ENCODE measurements at regions not wholly inside any gene's neighbourhood (a gene's known extent, or its start where the extent isn't known, plus 50 kb on each side); places are given as distances from the start of the nearest gene placed in this dataset.

DNA sequence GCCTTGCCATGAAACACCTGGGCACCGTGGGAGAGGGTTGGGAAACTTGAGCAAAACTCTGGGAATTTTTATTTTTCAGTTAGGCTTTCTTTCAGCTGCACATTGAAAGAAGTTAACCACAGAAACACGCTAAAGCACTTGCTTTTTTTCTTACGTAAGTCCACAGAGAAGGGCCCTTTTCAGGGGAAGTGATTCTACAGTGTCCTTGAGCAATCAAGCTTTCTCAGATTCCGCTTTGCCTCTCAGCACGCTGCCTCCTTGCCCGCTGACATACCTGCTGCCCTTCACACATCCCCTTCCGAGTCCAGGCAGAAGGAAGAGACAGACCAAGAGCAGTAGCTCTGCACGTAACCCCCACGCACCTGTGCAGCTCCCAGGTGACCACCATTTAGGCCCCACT lies 135.5 kb upstream of the MYT1L start:
- peak in 2 of 14 experiments; percentile 0 to 2 for DNase-seq
- TF ChIP-seq, protein P1, sequence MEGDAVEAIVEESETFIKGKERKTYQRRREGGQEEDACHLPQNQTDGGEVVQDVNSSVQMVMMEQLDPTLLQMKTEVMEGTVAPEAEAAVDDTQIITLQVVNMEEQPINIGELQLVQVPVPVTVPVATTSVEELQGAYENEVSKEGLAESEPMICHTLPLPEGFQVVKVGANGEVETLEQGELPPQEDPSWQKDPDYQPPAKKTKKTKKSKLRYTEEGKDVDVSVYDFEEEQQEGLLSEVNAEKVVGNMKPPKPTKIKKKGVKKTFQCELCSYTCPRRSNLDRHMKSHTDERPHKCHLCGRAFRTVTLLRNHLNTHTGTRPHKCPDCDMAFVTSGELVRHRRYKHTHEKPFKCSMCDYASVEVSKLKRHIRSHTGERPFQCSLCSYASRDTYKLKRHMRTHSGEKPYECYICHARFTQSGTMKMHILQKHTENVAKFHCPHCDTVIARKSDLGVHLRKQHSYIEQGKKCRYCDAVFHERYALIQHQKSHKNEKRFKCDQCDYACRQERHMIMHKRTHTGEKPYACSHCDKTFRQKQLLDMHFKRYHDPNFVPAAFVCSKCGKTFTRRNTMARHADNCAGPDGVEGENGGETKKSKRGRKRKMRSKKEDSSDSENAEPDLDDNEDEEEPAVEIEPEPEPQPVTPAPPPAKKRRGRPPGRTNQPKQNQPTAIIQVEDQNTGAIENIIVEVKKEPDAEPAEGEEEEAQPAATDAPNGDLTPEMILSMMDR (IDR thresholded peaks at IDR 0.05): no peak
- Histone ChIP-seq H3K36me3 (ENCODE audit: insufficient read depth, low read length) (no peaks in the 10 kb centered on the region), H3K4me1 (ENCODE audit: insufficient read depth, low read length) (no peaks in the 10 kb centered on the region), H3K27ac (ENCODE audit: low read depth in 1 of 2, low read length in 2 of 2) (no peak overlapping the region), H3K27me3 (ENCODE audit: control insufficient read depth in 1 of 2, insufficient read depth in 2 of 2, low read length in 2 of 2) (peaks cover 0 to 2% of the 10 kb centered on the region in 2 experiments), H3K9me3 (ENCODE audit: control insufficient read depth in 1 of 2, insufficient read depth in 1 of 2, low read length in 2 of 2) (peaks cover 0 to 9% of the 10 kb centered on the region in 2 experiments), H3K4me3 (ENCODE audit: low read length) (no peak overlapping the region)
- H3K27ac Mint-ChIP-seq: no peak overlapping the region
- intact Hi-C loops (cut with DNase I, micrococcal nuclease): no loop called here
- H3K4me1 Mint-ChIP-seq (ENCODE audit: low read depth): no peaks in the 10 kb centered on the region
- H3K27me3 Mint-ChIP-seq: peaks cover 18% of the 10 kb centered on the region
- H3K9me3 Mint-ChIP-seq: no peaks in the 10 kb centered on the region
- no peak overlapping the region for H3K4me3 Mint-ChIP-seq
- no peak for ATAC-seq (ENCODE audit: poor library complexity)
- ChIA-PET CTCF (no interaction called here), POLR2A (no interaction called here)
- H3K36me3 Mint-ChIP-seq (ENCODE audit: low read depth): no peaks in the 10 kb centered on the region

DNA sequence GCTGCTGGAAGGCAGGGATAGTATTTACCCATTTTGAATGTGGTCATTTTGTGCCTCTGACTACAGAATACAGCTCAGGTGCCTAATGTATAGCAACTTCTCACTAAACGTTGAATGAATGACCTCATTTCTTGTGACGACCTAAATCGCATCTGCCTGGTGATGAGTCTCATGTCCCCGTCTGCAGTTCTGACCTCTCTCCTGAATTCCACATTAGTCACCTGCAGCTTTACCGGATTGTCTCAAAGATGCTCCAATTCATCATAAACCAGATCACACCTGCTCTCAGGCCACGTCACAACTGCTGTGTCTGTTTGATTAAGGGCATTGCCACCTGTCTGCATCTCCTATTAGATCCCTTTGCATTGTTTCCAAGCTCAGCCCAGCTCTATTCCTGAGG lies 133.6 kb upstream of the MYT1L start:
- no peaks in the 10 kb centered on the region for H3K4me1 Mint-ChIP-seq (ENCODE audit: low read depth)
- H3K4me3 Mint-ChIP-seq: no peak overlapping the region
- ATAC-seq (ENCODE audit: poor library complexity) (no peak), DNase-seq (no peak)
- peaks cover 0 to 9% of the 10 kb centered on the region in 2 experiments for H3K9me3 ChIP-seq (ENCODE audit: control insufficient read depth in 1 of 2, insufficient read depth in 1 of 2, low read length in 2 of 2)
- peaks cover 18% of the 10 kb centered on the region for H3K27me3 Mint-ChIP-seq
- intact Hi-C loops (cut with DNase I, micrococcal nuclease): no loop called here
- no peaks in the 10 kb centered on the region for H3K9me3 Mint-ChIP-seq
- H3K36me3 Mint-ChIP-seq (ENCODE audit: low read depth): no peaks in the 10 kb centered on the region
- H3K27me3 ChIP-seq (ENCODE audit: control insufficient read depth in 1 of 2, insufficient read depth in 2 of 2, low read length in 2 of 2): peaks cover 0 to 2% of the 10 kb centered on the region in 2 experiments
- H3K27ac Mint-ChIP-seq: no peak overlapping the region
- no peaks in the 10 kb centered on the region for H3K36me3 ChIP-seq (ENCODE audit: insufficient read depth, low read length)
- POLR2A ChIA-PET: no interaction called here
- TF ChIP-seq, protein P1 (IDR thresholded peaks at IDR 0.05): no peak
- CTCF ChIA-PET: no interaction called here
- no peaks in the 10 kb centered on the region for H3K4me1 ChIP-seq (ENCODE audit: insufficient read depth, low read length)
- no peak overlapping the region for H3K4me3 ChIP-seq (ENCODE audit: low read length)
- no peak overlapping the region for H3K27ac ChIP-seq (ENCODE audit: low read depth in 1 of 2, low read length in 2 of 2)

DNA sequence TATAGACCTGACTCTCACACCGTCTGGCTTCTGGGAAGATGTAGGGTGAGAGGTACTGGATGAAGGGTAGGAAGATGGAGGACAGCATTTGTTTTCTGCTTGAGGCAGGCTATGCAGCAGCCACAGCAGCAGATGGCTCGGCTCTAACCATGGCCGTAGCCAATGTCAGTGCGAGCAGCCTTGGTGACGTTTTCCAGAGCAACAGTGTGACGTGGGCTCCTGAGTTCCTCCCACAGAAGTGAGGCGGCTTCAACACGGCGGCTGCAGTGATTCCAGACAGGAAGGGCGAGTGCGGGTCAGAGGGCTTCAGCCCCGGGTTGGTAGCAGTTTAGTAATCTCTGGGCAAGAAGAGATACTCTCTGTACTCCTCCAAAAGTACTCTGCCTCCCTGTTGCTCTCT lies 133.0 kb upstream of the MYT1L start:
- no peak overlapping the region for H3K27ac Mint-ChIP-seq

More for the DNA sequence above, 133.0 kb upstream of the MYT1L start:
- Histone ChIP-seq H3K27ac (ENCODE audit: low read depth in 1 of 2, low read length in 2 of 2) (no peak overlapping the region), H3K27me3 (ENCODE audit: control insufficient read depth in 1 of 2, insufficient read depth in 2 of 2, low read length in 2 of 2) (peaks cover 0 to 2% of the 10 kb centered on the region in 2 experiments), H3K4me1 (ENCODE audit: insufficient read depth, low read length) (no peaks in the 10 kb centered on the region), H3K9me3 (ENCODE audit: control insufficient read depth in 1 of 2, insufficient read depth in 1 of 2, low read length in 2 of 2) (peaks cover 0 to 9% of the 10 kb centered on the region in 2 experiments), H3K4me3 (ENCODE audit: low read length) (no peak overlapping the region), H3K36me3 (ENCODE audit: insufficient read depth, low read length) (no peaks in the 10 kb centered on the region)
- TF ChIP-seq, protein P1 (IDR thresholded peaks at IDR 0.05): no peak
- ChIA-PET POLR2A (no interaction called here), CTCF (no interaction called here)
- Mint-ChIP-seq H3K9me3 (no peaks in the 10 kb centered on the region), H3K4me3 (no peak overlapping the region), H3K4me1 (ENCODE audit: low read depth) (no peaks in the 10 kb centered on the region), H3K36me3 (ENCODE audit: low read depth) (no peaks in the 10 kb centered on the region), H3K27me3 (peaks cover 18% of the 10 kb centered on the region)
- no peak for DNase-seq
- intact Hi-C loops (cut with DNase I, micrococcal nuclease): no loop called here
- ATAC-seq (ENCODE audit: poor library complexity): no peak

Data from CD4-positive, alpha-beta T cell (primary cell).